ENCODE measurements at regions not wholly inside any gene's neighbourhood (a gene's known extent, or its start where the extent isn't known, plus 50 kb on each side); places are given as distances from the start of the nearest gene placed in this dataset.
"Not testable (repeated sequence)": the region's sequence is repeated elsewhere in the genome, so short reads cannot be mapped to it uniquely, and the experiment has no call there.

GRCh38 chr5:67644221-67644920 lies 447.8 kb upstream of the CD180 start:
- DNase-seq (ENCODE audit: low read depth in 2 of 2) = no peak

- DNase-seq (ENCODE audit: low read depth in 2 of 2) = no peak
These were observed 446.9 kb upstream of the CD180 start for GRCh38 chr5:67643536-67643935.

GRCh38 chr5:67639976-67640375 lies 443.4 kb upstream of the CD180 start:
- no peak for DNase-seq (ENCODE audit: low read depth in 2 of 2)

GRCh38 chr5:67639313-67639712 lies 442.7 kb upstream of the CD180 start:
- DNase-seq (ENCODE audit: low read depth in 2 of 2) = no peak

GRCh38 chr5:67636850-67637524 lies 440.4 kb upstream of the CD180 start:
- DNase-seq (ENCODE audit: low read depth in 2 of 2) = no peak

- no peak for DNase-seq (ENCODE audit: low read depth in 2 of 2)
These were observed 439.5 kb upstream of the CD180 start for GRCh38 chr5:67636091-67636490.

GRCh38 chr5:67627079-67627478 lies 430.5 kb upstream of the CD180 start:
- not testable (repeated sequence) for DNase-seq (ENCODE audit: low read depth in 2 of 2)

GRCh38 chr5:67623078-67623477 lies 426.5 kb upstream of the CD180 start:
- no peak for DNase-seq (ENCODE audit: low read depth in 2 of 2)

GRCh38 chr5:67620424-67621397 lies 424.1 kb upstream of the CD180 start:
- no peak for DNase-seq (ENCODE audit: low read depth in 2 of 2)

- no peak for DNase-seq (ENCODE audit: low read depth in 2 of 2)
These were observed 423.0 kb upstream of the CD180 start for GRCh38 chr5:67619636-67620035.

GRCh38 chr5:67619235-67619634 lies 422.6 kb upstream of the CD180 start:
- no peak for DNase-seq (ENCODE audit: low read depth in 2 of 2)

GRCh38 chr5:67617051-67617450 lies 420.5 kb upstream of the CD180 start:
- no peak for DNase-seq (ENCODE audit: low read depth in 2 of 2)

- DNase-seq (ENCODE audit: low read depth in 2 of 2) = no peak
These were observed 416.4 kb upstream of the CD180 start for GRCh38 chr5:67612961-67613360.

GRCh38 chr5:67610186-67610912 lies 413.8 kb upstream of the CD180 start:
- no peak for DNase-seq (ENCODE audit: low read depth in 2 of 2)

GRCh38 chr5:67607958-67608357 lies 411.4 kb upstream of the CD180 start:
- DNase-seq (ENCODE audit: low read depth in 2 of 2) = no peak

GRCh38 chr5:67606586-67606947 lies 410.0 kb upstream of the CD180 start:
- DNase-seq (ENCODE audit: low read depth in 2 of 2) = no peak

- DNase-seq (ENCODE audit: low read depth in 2 of 2) = no peak
These were observed 409.4 kb upstream of the CD180 start for GRCh38 chr5:67605730-67606585.

- no peak for DNase-seq (ENCODE audit: low read depth in 2 of 2)
These were observed 394.9 kb upstream of the CD180 start for GRCh38 chr5:67591491-67591890.

GRCh38 chr5:67588389-67588788 lies 391.8 kb upstream of the CD180 start:
- DNase-seq (ENCODE audit: low read depth in 2 of 2) = no peak

GRCh38 chr5:67581203-67581602 lies 384.6 kb upstream of the CD180 start:
- no peak for DNase-seq (ENCODE audit: low read depth in 2 of 2)

GRCh38 chr5:67578011-67578410 lies 381.4 kb upstream of the CD180 start:
- DNase-seq (ENCODE audit: low read depth in 2 of 2) = no peak

All from stimulated activated CD8-positive, alpha-beta memory T cell treated with anti-CD3 and anti-CD28 coated beads, Interleukin-15, amount 100 ng/mL, for 48 hours (primary cell).